ENCODE measurements at regions not wholly inside any gene's neighbourhood (a gene's known extent, or its start where the extent isn't known, plus 50 kb on each side); places are given as distances from the start of the nearest gene placed in this dataset.
"Not testable (repeated sequence)": the region's sequence is repeated elsewhere in the genome, so short reads cannot be mapped to it uniquely, and the experiment has no call there.

DNA sequence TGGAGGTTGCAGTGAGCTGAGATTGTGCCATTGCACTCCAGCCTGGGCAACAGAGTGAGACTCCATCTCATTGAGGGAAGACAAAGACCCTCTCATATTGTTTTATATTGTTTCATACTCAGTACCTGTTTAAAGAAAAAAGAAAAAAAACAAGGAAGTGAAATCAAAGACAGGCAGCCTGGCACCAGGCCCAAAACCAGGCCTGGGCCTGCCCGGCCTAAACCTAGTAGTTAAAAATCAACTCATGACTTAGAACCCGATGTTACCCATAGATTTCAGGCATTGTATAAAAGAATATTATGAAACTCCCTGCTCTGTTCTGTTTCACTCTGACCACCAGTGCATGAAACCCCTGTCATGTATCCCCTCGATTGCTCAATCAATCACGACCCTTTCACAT is 50.2 kb upstream of the GOLGA8O start:
- H2BK120ac ChIP-seq (ENCODE audit: low read depth, low read length); H4K91ac ChIP-seq (ENCODE audit: low read length); H3K9me3 ChIP-seq (ENCODE audit: control insufficient read depth, low read length); H3K4me1 ChIP-seq (ENCODE audit: control insufficient read depth, insufficient read depth, low read depth, low read length); H3K18ac ChIP-seq (ENCODE audit: low read depth in 1 of 2, low read length in 2 of 2); H4K8ac ChIP-seq (ENCODE audit: low read length); H2AK5ac ChIP-seq (ENCODE audit: low read length, severe bottlenecking); DNase-seq; H3K9ac ChIP-seq (ENCODE audit: low read length); H3K36me3 ChIP-seq (ENCODE audit: control insufficient read depth in 1 of 2, insufficient read depth in 2 of 2, low read depth in 1 of 2, low read length in 2 of 2); H2AFZ ChIP-seq (ENCODE audit: low read depth, low read length); H3K4ac ChIP-seq (ENCODE audit: low read depth in 1 of 2, low read length in 2 of 2); H3K23ac ChIP-seq (ENCODE audit: low read length in 2 of 2); H3K14ac ChIP-seq (ENCODE audit: low read length in 2 of 2); H3K4me3 ChIP-seq (ENCODE audit: insufficient read depth in 1 of 2, low read depth in 1 of 2, low read length in 2 of 2); H3K27me3 ChIP-seq (ENCODE audit: control insufficient read depth in 1 of 2, insufficient read depth in 1 of 2, low read length in 2 of 2); H3K27ac ChIP-seq (ENCODE audit: low read length, poor library complexity, severe bottlenecking); H2BK15ac ChIP-seq (ENCODE audit: low read depth, poor library complexity, severe bottlenecking); H3K79me1 ChIP-seq (replicated peaks; ENCODE audit: low read length, poor library complexity, severe bottlenecking); H3K4me2 ChIP-seq (ENCODE audit: low read length, poor library complexity, severe bottlenecking); H2BK12ac ChIP-seq (ENCODE audit: low read length in 2 of 2); H2BK5ac ChIP-seq (ENCODE audit: low read depth, low read length, poor library complexity, severe bottlenecking): not testable (repeated sequence)
- no CpG with 5 or more reads among the region's 4 CpGs for WGBS
